Ishikawa (cell line): ENCODE measurements at regions not wholly inside any gene's neighbourhood (a gene's known extent, or its start where the extent isn't known, plus 50 kb on each side); places are given as distances from the start of the nearest gene placed in this dataset.

ENCODE experiments used
- CEBPB ChIP-seq: IDR thresholded peaks from 2 replicates; pipeline ENCODE4 v1.6.1; 2012
- EGR1 ChIP-seq: IDR thresholded peaks from 2 replicates; pipeline ENCODE4 v1.6.1; 2012
- EP300 ChIP-seq: IDR thresholded peaks from 2 replicates; pipeline ENCODE4 v1.6.1; 2012; ENCODE audit warnings: borderline replicate concordance
- FOXM1 ChIP-seq: IDR thresholded peaks from 2 replicates; pipeline ENCODE4 v1.6.1; 2012; ENCODE audit warnings: low read depth, borderline replicate concordance
- TAF1 ChIP-seq: IDR thresholded peaks from 2 replicates; pipeline ENCODE4 v1.6.1; 2012; ENCODE audit warnings: low read depth, mild to moderate bottlenecking
- TCF12 ChIP-seq: IDR thresholded peaks from 2 replicates; pipeline ENCODE4 v1.6.1; 2012; ENCODE audit warnings: low read depth
- TEAD4 ChIP-seq: IDR thresholded peaks from 2 replicates; pipeline ENCODE4 v1.6.1; 2012
- TF ChIP-seq, protein P1 (sequence below): IDR thresholded peaks from 2 replicates; pipeline ENCODE4 v1.6.1; 2012
- TF ChIP-seq, protein P2 (sequence below): IDR thresholded peaks from 2 replicates; pipeline ENCODE4 v1.6.1; 2012; ENCODE audit warnings: low read depth, mild to moderate bottlenecking

DNA sequence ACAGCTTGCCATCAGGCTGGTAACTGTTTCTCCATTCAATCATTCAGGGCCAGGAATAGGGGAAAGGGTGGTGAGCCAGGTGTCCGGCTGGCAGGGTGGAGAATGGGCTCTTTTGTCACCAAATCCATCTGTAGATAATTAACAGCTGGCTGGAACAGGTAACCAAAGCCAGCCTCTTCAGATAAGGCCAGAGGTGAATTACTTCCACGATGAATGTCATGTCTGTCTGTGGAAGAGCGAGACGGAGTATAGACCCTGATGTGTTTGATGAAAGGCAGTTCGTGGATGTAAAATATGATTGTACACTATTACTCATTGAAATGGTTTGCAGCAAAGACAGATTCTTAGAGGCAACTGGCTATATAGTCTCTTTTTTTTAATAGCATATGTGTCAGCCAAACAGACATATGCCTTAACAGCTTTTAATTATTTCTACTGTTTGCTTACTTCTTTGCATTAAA lies 149.8 kb downstream of the KLF6 start:
- TF ChIP-seq TAF1: no peak
- no peak for TF ChIP-seq CEBPB
- no peak for TF ChIP-seq EP300
- TF ChIP-seq TCF12: no peak
- TF ChIP-seq, protein P1, sequence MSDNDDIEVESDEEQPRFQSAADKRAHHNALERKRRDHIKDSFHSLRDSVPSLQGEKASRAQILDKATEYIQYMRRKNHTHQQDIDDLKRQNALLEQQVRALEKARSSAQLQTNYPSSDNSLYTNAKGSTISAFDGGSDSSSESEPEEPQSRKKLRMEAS: no peak
- no peak for TF ChIP-seq TEAD4
- TF ChIP-seq EGR1: no peak
- TF ChIP-seq, protein P2, sequence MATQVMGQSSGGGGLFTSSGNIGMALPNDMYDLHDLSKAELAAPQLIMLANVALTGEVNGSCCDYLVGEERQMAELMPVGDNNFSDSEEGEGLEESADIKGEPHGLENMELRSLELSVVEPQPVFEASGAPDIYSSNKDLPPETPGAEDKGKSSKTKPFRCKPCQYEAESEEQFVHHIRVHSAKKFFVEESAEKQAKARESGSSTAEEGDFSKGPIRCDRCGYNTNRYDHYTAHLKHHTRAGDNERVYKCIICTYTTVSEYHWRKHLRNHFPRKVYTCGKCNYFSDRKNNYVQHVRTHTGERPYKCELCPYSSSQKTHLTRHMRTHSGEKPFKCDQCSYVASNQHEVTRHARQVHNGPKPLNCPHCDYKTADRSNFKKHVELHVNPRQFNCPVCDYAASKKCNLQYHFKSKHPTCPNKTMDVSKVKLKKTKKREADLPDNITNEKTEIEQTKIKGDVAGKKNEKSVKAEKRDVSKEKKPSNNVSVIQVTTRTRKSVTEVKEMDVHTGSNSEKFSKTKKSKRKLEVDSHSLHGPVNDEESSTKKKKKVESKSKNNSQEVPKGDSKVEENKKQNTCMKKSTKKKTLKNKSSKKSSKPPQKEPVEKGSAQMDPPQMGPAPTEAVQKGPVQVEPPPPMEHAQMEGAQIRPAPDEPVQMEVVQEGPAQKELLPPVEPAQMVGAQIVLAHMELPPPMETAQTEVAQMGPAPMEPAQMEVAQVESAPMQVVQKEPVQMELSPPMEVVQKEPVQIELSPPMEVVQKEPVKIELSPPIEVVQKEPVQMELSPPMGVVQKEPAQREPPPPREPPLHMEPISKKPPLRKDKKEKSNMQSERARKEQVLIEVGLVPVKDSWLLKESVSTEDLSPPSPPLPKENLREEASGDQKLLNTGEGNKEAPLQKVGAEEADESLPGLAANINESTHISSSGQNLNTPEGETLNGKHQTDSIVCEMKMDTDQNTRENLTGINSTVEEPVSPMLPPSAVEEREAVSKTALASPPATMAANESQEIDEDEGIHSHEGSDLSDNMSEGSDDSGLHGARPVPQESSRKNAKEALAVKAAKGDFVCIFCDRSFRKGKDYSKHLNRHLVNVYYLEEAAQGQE: no peak
- TF ChIP-seq FOXM1: no peak
